ENCODE measurements at regions not wholly inside any gene's neighbourhood (a gene's known extent, or its start where the extent isn't known, plus 50 kb on each side); places are given as distances from the start of the nearest gene placed in this dataset.

- H3K27ac ChIP-seq (ENCODE audit: low read length): no peak overlapping the region
- intact Hi-C loops (cut with micrococcal nuclease): no loop called here
- H3F3A ChIP-seq (ENCODE audit: low read length, unreplicated experiment): no peaks in the 10 kb centered on the region
- DNase-seq (peak; percentile 29), ATAC-seq (peak; percentile 70)
- H3K9me2 ChIP-seq (replicated peaks; ENCODE audit: low read length): no peaks in the 10 kb centered on the region
- H3K4me2 ChIP-seq (ENCODE audit: low read length): no peak overlapping the region; the same call in 1 of the 2 replicates
- POLR2A ChIA-PET (ENCODE audit: unreplicated experiment): no interaction called here
- H4K20me1 ChIP-seq (ENCODE audit: low read length): no peaks in the 10 kb centered on the region
- H2AFZ ChIP-seq (ENCODE audit: low read length): no peak overlapping the region
- H3K9ac ChIP-seq (ENCODE audit: low read length): no peak overlapping the region
- H3K79me2 ChIP-seq (ENCODE audit: low read length): no peaks in the 10 kb centered on the region
- no peak overlapping the region for H3K4me3 ChIP-seq (ENCODE audit: low read length)
- no peak for TF ChIP-seq EZH2 (IDR thresholded peaks at IDR 0.05; ENCODE audit: low read length, unreplicated experiment)
- no peak for TF ChIP-seq EZH2phosphoT487 (IDR thresholded peaks at IDR 0.05; ENCODE audit: borderline replicate concordance, low read length)
- TF ChIP-seq, protein P1, sequence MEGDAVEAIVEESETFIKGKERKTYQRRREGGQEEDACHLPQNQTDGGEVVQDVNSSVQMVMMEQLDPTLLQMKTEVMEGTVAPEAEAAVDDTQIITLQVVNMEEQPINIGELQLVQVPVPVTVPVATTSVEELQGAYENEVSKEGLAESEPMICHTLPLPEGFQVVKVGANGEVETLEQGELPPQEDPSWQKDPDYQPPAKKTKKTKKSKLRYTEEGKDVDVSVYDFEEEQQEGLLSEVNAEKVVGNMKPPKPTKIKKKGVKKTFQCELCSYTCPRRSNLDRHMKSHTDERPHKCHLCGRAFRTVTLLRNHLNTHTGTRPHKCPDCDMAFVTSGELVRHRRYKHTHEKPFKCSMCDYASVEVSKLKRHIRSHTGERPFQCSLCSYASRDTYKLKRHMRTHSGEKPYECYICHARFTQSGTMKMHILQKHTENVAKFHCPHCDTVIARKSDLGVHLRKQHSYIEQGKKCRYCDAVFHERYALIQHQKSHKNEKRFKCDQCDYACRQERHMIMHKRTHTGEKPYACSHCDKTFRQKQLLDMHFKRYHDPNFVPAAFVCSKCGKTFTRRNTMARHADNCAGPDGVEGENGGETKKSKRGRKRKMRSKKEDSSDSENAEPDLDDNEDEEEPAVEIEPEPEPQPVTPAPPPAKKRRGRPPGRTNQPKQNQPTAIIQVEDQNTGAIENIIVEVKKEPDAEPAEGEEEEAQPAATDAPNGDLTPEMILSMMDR (conservative IDR thresholded peaks at IDR 0.05; ENCODE audit: low read depth, low read length): no peak
- peaks cover 13% of the 10 kb centered on the region for H3K4me1 ChIP-seq (ENCODE audit: insufficient read depth, low read length)
- no peaks in the 10 kb centered on the region for H3K9me3 ChIP-seq (ENCODE audit: low read length)
- no TSS peak for BruUV-seq (replicated peaks)
- H3K27me3 ChIP-seq (ENCODE audit: low read length): no peaks in the 10 kb centered on the region
- H3K36me3 ChIP-seq (ENCODE audit: low read depth, low read length): no peaks in the 10 kb centered on the region
- CTCF ChIA-PET: no interaction called here
These were observed 116.4 kb downstream of the CASP12 start for GRCh38 chr11:104781719-104782376.

DNA sequence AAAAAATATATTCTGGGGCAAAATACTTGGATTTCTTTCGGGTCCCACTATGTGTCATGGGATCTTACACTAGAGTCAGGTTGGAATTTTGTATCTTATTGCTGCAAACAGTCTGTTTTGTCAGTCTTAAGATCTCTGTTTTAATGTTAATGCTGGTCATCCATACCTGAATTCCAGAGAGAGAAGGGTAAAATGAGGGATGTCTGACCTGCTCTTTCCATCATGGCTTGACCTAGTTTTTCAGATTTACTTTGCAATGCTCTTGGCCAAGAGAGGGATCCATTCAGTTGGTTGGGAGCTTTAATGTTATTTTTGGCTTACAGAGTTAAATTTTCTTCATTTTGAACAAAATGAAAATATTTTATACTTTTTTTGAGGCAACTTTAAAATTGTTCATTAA lies 117.2 kb downstream of the CASP12 start:
- H4K20me1 ChIP-seq (ENCODE audit: low read length): no peaks in the 10 kb centered on the region
- H3K4me3 ChIP-seq (ENCODE audit: low read length): no peak overlapping the region
- no peak overlapping the region for H3K27ac ChIP-seq (ENCODE audit: low read length)
- no peaks in the 10 kb centered on the region for H3F3A ChIP-seq (ENCODE audit: low read length, unreplicated experiment)
- no peak overlapping the region for H3K4me2 ChIP-seq (ENCODE audit: low read length)
- H3K9ac ChIP-seq (ENCODE audit: low read length): no peak overlapping the region
- no peaks in the 10 kb centered on the region for H3K36me3 ChIP-seq (ENCODE audit: low read depth, low read length)
- BruUV-seq (replicated peaks): no TSS peak
- DNase-seq (no peak), ATAC-seq (no peak)
- H3K79me2 ChIP-seq (ENCODE audit: low read length): no peaks in the 10 kb centered on the region
- no peaks in the 10 kb centered on the region for H3K9me3 ChIP-seq (ENCODE audit: low read length)
- ChIA-PET CTCF (no interaction called here), POLR2A (ENCODE audit: unreplicated experiment) (no interaction called here)
- no peaks in the 10 kb centered on the region for H3K27me3 ChIP-seq (ENCODE audit: low read length)
- intact Hi-C loops (cut with micrococcal nuclease): no loop called here
- no peak for TF ChIP-seq EZH2 (IDR thresholded peaks at IDR 0.05; ENCODE audit: low read length, unreplicated experiment)
- no peak for TF ChIP-seq EZH2phosphoT487 (IDR thresholded peaks at IDR 0.05; ENCODE audit: borderline replicate concordance, low read length)
- TF ChIP-seq, protein P1 (conservative IDR thresholded peaks at IDR 0.05; ENCODE audit: low read depth, low read length): no peak
- peaks cover 21% of the 10 kb centered on the region for H3K4me1 ChIP-seq (ENCODE audit: insufficient read depth, low read length)
- H3K9me2 ChIP-seq (replicated peaks; ENCODE audit: low read length): no peaks in the 10 kb centered on the region
- H2AFZ ChIP-seq (ENCODE audit: low read length): no peak overlapping the region

DNA sequence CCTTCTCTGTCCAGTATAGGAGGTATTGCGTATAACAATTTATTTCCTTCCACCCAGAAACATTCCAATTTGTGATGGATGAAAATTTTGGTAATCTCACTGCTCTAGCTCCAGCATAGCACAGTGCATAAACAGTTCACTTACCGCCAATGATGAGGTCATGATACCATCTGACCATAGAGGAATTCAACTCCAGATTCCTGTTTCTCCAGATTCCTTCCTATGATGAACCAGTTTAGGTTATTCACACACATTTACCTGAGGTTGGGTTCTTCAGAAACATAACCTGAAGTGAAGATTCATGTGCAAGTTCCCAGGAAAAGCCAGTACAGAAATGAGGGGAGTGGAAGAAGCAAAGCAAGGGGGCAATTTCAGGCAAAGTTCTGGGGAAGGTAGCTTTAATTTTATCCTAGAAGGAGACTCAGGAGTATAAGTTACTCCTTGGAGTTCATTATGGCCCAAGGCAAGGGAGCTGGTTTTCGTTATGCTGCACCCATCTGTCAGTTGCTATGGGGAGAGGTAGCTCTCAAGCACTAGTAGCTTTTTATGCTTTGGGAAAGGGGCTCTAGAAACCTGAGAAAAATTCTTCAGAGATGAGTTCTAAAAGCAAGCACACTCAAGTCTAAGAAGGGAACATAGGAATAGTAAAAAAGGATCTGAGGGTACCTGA lies 121.6 kb downstream of the CASP12 start:
- Histone ChIP-seq H3K27me3 (ENCODE audit: low read length) (no peaks in the 10 kb centered on the region), H2AFZ (ENCODE audit: low read length) (peak overlapping the region; percentile 28; the same call in 1 of the 2 replicates), H3K9me2 (replicated peaks; ENCODE audit: low read length) (no peaks in the 10 kb centered on the region), H3K9me3 (ENCODE audit: low read length) (no peaks in the 10 kb centered on the region), H3K4me2 (ENCODE audit: low read length) (peak overlapping the region; percentile 48), H3K4me3 (ENCODE audit: low read length) (no peak overlapping the region), H4K20me1 (ENCODE audit: low read length) (no peaks in the 10 kb centered on the region), H3K27ac (ENCODE audit: low read length) (peak overlapping the region; percentile 33), H3K4me1 (ENCODE audit: insufficient read depth, low read length) (peaks cover 33% of the 10 kb centered on the region), H3K9ac (ENCODE audit: low read length) (no peak overlapping the region), H3F3A (ENCODE audit: low read length, unreplicated experiment) (peaks cover 4% of the 10 kb centered on the region), H3K79me2 (ENCODE audit: low read length) (no peaks in the 10 kb centered on the region), H3K36me3 (ENCODE audit: low read depth, low read length) (no peaks in the 10 kb centered on the region)
- ChIA-PET CTCF (no interaction called here), POLR2A (ENCODE audit: unreplicated experiment) (interaction anchor here (0.5 kb wide), 1 partner anchor 384 kb away, joined by 4 read pairs; no protein-coding TSS in a partner anchor)
- peak; percentile 39; the same call in 1 of the 2 replicates for ATAC-seq
- intact Hi-C loops (cut with micrococcal nuclease): no loop called here
- no TSS peak for BruUV-seq (replicated peaks)
- DNase-seq: peak; percentile 92
- TF ChIP-seq EZH2phosphoT487 (IDR thresholded peaks at IDR 0.05; ENCODE audit: borderline replicate concordance, low read length) (no peak), EZH2 (IDR thresholded peaks at IDR 0.05; ENCODE audit: low read length, unreplicated experiment) (no peak)
- TF ChIP-seq, protein P1 (conservative IDR thresholded peaks at IDR 0.05; ENCODE audit: low read depth, low read length): no peak

All from PC-3 (cell line).